ENCODE measurements at regions not wholly inside any gene's neighbourhood (a gene's known extent, or its start where the extent isn't known, plus 50 kb on each side); places are given as distances from the start of the nearest gene placed in this dataset.
"Not testable (repeated sequence)": the region's sequence is repeated elsewhere in the genome, so short reads cannot be mapped to it uniquely, and the experiment has no call there.

- DNase-seq: no peak
Measured at GRCh38 chr5:100706776-100707175, 171.6 kb downstream of the FAM174A start.

- DNase-seq: no peak
Measured at GRCh38 chr5:100708645-100709171, 173.5 kb downstream of the FAM174A start.

GRCh38 chr5:100709771-100710170 is 174.6 kb downstream of the FAM174A start:
- DNase-seq: no peak

- not testable (repeated sequence) for DNase-seq
Measured at GRCh38 chr5:100714780-100715179, 179.6 kb downstream of the FAM174A start.

- DNase-seq: no peak
Measured at GRCh38 chr5:100722657-100723056, 180.4 kb downstream of the ST8SIA4 start.

GRCh38 chr5:100723229-100723628 is 179.9 kb downstream of the ST8SIA4 start:
- no peak for DNase-seq

GRCh38 chr5:100726116-100726515 is 177.0 kb downstream of the ST8SIA4 start:
- no peak for DNase-seq

GRCh38 chr5:100731768-100732167 is 171.3 kb downstream of the ST8SIA4 start:
- DNase-seq: peak; percentile 3

- DNase-seq: no peak
Measured at GRCh38 chr5:100746730-100747129, 156.4 kb downstream of the ST8SIA4 start.

- DNase-seq: no peak
Measured at GRCh38 chr5:100749771-100750284, 153.3 kb downstream of the ST8SIA4 start.

GRCh38 chr5:100755435-100755834 is 147.6 kb downstream of the ST8SIA4 start:
- DNase-seq: no peak

Data from activated gamma-delta T cell treated with Interleukin-2 at 50 U/mL for 16 hours (primary cell).